SK-N-MC (cell line): ENCODE measurements at regions not wholly inside any gene's neighbourhood (a gene's known extent, or its start where the extent isn't known, plus 50 kb on each side); places are given as distances from the start of the nearest gene placed in this dataset.

Experiments
- EZH2 ChIP-seq: fragments of 200-600 bp; sonication (generic); IDR thresholded peaks from one replicate; pipeline ENCODE4 v1.6.1; 2017; ENCODE audit warnings: antibody characterized with exemption
- FOXP2 ChIP-seq: optimal IDR thresholded peaks from 2 replicates; pipeline ENCODE3; 2011; ENCODE audit warnings: mild to moderate bottlenecking, moderate library complexity; ENCODE audit not compliant: insufficient read depth; ENCODE audit errors: extremely low read length, control extremely low read depth
- POLR2AphosphoS5 ChIP-seq: IDR thresholded peaks from 2 replicates; pipeline ENCODE4 v1.6.1; 2012; ENCODE audit warnings: mild to moderate bottlenecking, low read depth, low read length, borderline replicate concordance

DNA sequence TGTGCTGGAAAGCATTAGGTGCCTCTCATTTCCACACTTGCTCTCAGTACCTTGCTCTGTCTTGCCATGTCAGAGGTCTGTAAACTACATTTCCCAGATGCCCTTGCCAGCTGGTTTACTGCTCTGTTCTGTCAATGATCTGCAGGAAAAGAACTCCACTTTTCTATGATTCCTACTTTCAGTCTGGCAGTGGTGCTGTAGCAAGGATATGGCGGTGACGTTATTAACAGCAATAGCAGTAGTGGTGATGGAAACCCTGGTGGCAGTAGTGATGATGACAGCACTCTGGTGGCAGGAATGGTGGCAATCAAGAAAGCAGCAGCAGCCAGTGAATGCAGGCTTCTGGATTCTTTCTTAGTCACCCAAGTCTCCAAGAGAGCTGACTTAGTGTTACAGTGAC lies 665.2 kb downstream of the DIPK2A start:
- TF ChIP-seq POLR2AphosphoS5 (no peak), FOXP2 (no peak), EZH2 (no peak)
